Astrocyte (in vitro differentiated cells and primary cell): ENCODE measurements at regions not wholly inside any gene's neighbourhood (a gene's known extent, or its start where the extent isn't known, plus 50 kb on each side); places are given as distances from the start of the nearest gene placed in this dataset.

Source experiments
- CTCF ChIP-seq: IDR thresholded peaks from 2 replicates; pipeline ENCODE4 v1.5.1; 2011; ENCODE audit warnings: low read depth, mild to moderate bottlenecking, inconsistent platforms, low read length, moderate library complexity; ENCODE audit not compliant: insufficient read depth
- EZH2 ChIP-seq: IDR thresholded peaks from 2 replicates; pipeline ENCODE4 v1.6.1; 2012; ENCODE audit warnings: mild to moderate bottlenecking, low read length, inconsistent platforms; ENCODE audit not compliant: insufficient read depth

- TF ChIP-seq CTCF = no peak
- no peak for TF ChIP-seq EZH2
Measured at GRCh38 chr20:53671370-53671769, 77.7 kb upstream of the ZNF217 start.
